Neuronal stem cell (in vitro differentiated cells): ENCODE measurements at regions not wholly inside any gene's neighbourhood (a gene's known extent, or its start where the extent isn't known, plus 50 kb on each side); places are given as distances from the start of the nearest gene placed in this dataset.

Experiments used
- DNase-seq: peaks from one replicate; pipeline ENCODE4 v3.0.0-alpha.2; 2013; ENCODE audit warnings: low spot score
- H2AFZ ChIP-seq: one replicate; pipeline ENCODE4 v1.6.1; 2013; ENCODE audit warnings: mild to moderate bottlenecking, low read length, inconsistent platforms
- H2AK5ac ChIP-seq: 2 replicates; pipeline ENCODE4 v1.6.1; 2013; ENCODE audit warnings: low read depth, mild to moderate bottlenecking, inconsistent platforms, low read length, moderate library complexity, mixed read lengths
- H2BK120ac ChIP-seq: 2 replicates; pipeline ENCODE4 v1.6.1; 2013; ENCODE audit warnings: low read depth, mild to moderate bottlenecking, inconsistent platforms, low read length, moderate library complexity, mixed read lengths
- H2BK12ac ChIP-seq: one replicate; pipeline ENCODE4 v1.6.1; 2013; ENCODE audit warnings: low read length, inconsistent platforms
- H2BK15ac ChIP-seq: 2 replicates; pipeline ENCODE4 v1.6.1; 2013; ENCODE audit warnings: mild to moderate bottlenecking, low read length, inconsistent platforms, mixed read lengths
- H2BK5ac ChIP-seq: one replicate; pipeline ENCODE4 v1.6.1; 2013; ENCODE audit warnings: inconsistent platforms, mild to moderate bottlenecking, low read length, moderate library complexity
- H3K14ac ChIP-seq: one replicate; pipeline ENCODE4 v1.6.1; 2013; ENCODE audit warnings: low read length, inconsistent platforms
- H3K18ac ChIP-seq: 2 replicates; pipeline ENCODE4 v1.6.1; 2013; ENCODE audit warnings: low read length, inconsistent platforms
- H3K23ac ChIP-seq: 2 replicates; pipeline ENCODE4 v1.6.1; 2013; ENCODE audit warnings: low read depth, mild to moderate bottlenecking, mixed read lengths, low read length, inconsistent platforms; ENCODE audit not compliant: poor library complexity
- H3K27ac ChIP-seq: replicated peaks from 3 replicates; pipeline ENCODE4 v1.5.1; 2013; ENCODE audit warnings: low read length, inconsistent platforms
- H3K27me3 ChIP-seq, 3 experiments: 2 replicates each; pipeline ENCODE4 v1.6.1; 2013; ENCODE audit warnings: low read length in 3 of 3, mild to moderate bottlenecking in 2 of 3, inconsistent platforms in 1 of 3, low read depth in 1 of 3, mixed read lengths in 1 of 3, moderate library complexity in 1 of 3; ENCODE audit not compliant: control insufficient read depth in 3 of 3, insufficient read depth in 3 of 3
- H3K36me3 ChIP-seq, 2 donors: replicated peaks in 1 of 2; 2 replicates each; pipeline ENCODE4 v1.6.1; 2013; ENCODE audit warnings: low read length in 2 of 2; ENCODE audit not compliant: control insufficient read depth in 2 of 2, insufficient read depth in 2 of 2
- H3K4ac ChIP-seq: 2 replicates; pipeline ENCODE4 v1.6.1; 2013; ENCODE audit warnings: inconsistent platforms, mild to moderate bottlenecking, low read length, moderate library complexity
- H3K4me1 ChIP-seq, 2 donors: 1 replicate in 1 of 2; 2 replicates in 1 of 2; pipeline ENCODE4 v1.6.1; 2013; ENCODE audit warnings: low read length in 2 of 2, low read depth in 1 of 2; ENCODE audit not compliant: control insufficient read depth in 2 of 2, insufficient read depth in 1 of 2
- H3K4me2 ChIP-seq: one replicate; pipeline ENCODE4 v1.6.1; 2013; ENCODE audit warnings: mild to moderate bottlenecking, low read length, inconsistent platforms; ENCODE audit not compliant: insufficient read depth, poor library complexity, severe bottlenecking
- H3K4me3 ChIP-seq, 2 donors: 2 replicates each; pipeline ENCODE4 v1.5.1; 2013; ENCODE audit warnings: low read length in 2 of 2, mild to moderate bottlenecking in 2 of 2, inconsistent platforms in 1 of 2, moderate library complexity in 1 of 2
- H3K79me1 ChIP-seq: one replicate; pipeline ENCODE4 v1.6.1; 2013; ENCODE audit warnings: low read depth, mild to moderate bottlenecking, inconsistent platforms, low read length, moderate library complexity
- H3K9ac ChIP-seq: one replicate; pipeline ENCODE4 v1.6.1; 2013; ENCODE audit warnings: mild to moderate bottlenecking, low read depth, low read length, inconsistent platforms; ENCODE audit not compliant: poor library complexity
- H3K9me3 ChIP-seq, 2 donors: replicated peaks in 1 of 2; 2 replicates each; pipeline versions ENCODE3 to v1.6.1; 2013; ENCODE audit warnings: low read length in 2 of 2, mild to moderate bottlenecking in 2 of 2, inconsistent platforms in 1 of 2, low read depth in 1 of 2, mixed read lengths in 1 of 2, moderate library complexity in 1 of 2; ENCODE audit not compliant: control insufficient read depth in 2 of 2, insufficient read depth in 1 of 2
- H4K8ac ChIP-seq: one replicate; pipeline ENCODE4 v1.6.1; 2013; ENCODE audit warnings: low read depth, mild to moderate bottlenecking, inconsistent platforms, low read length, moderate library complexity
- H4K91ac ChIP-seq: one replicate; pipeline ENCODE4 v1.6.1; 2013; ENCODE audit warnings: low read length, low read depth, mild to moderate bottlenecking, inconsistent platforms; ENCODE audit not compliant: poor library complexity
- WGBS, 2 donors: extraction: QIAGEN DNeasy Blood & Tissue Kit; methylation state at CpG; one replicate each; pipeline ENCODE4 v1.1.7; 2013; ENCODE audit warnings: missing lambda C conversion rate in 2 of 2, mixed read lengths in 1 of 2; ENCODE audit not compliant: insufficient read length in 2 of 2, insufficient replicate concordance in 1 of 2; ENCODE audit errors: extremely low coverage in 2 of 2; 5-methylcytosine and 5-hydroxymethylcytosine counted together

DNA sequence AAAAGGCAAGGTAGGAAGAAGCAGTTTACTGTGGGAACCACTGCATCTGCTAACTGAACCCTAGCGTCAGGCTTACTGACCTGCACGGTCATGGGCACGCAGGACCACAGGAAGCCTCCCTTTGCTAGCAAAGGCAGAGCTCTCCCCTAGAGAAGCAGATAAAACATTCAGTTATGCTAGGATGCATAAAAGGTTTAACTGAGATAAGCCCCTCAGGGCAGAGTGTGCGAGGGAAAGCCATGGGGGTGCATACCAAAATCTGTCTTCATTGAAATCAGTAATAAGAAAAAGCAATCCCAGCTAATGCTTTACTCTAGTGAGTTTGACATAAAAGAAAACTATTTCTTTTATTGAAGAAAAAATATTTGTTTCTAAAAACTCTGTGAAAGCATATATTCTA, 2403.7 kb upstream of the C9orf72 start:
- H2BK15ac ChIP-seq = no peak overlapping the region
- no peak overlapping the region for H3K23ac ChIP-seq
- no peaks in the 10 kb centered on the region for H3K4me1 ChIP-seq
- H3K4me2 ChIP-seq = no peak overlapping the region
- H3K9me3 ChIP-seq = no peaks in the 10 kb centered on the region
- no peak overlapping the region for H2BK5ac ChIP-seq
- no peak overlapping the region for H2AFZ ChIP-seq
- no peak for DNase-seq
- no peak overlapping the region for H3K18ac ChIP-seq
- H3K36me3 ChIP-seq = no peaks in the 10 kb centered on the region
- no peak overlapping the region for H3K9ac ChIP-seq
- no peak overlapping the region for H2BK12ac ChIP-seq
- H4K91ac ChIP-seq = no peak overlapping the region
- H2AK5ac ChIP-seq = no peak overlapping the region
- no peak overlapping the region for H2BK120ac ChIP-seq
- no peak overlapping the region for H3K27ac ChIP-seq
- H3K79me1 ChIP-seq = no peaks in the 10 kb centered on the region
- H3K4me3 ChIP-seq = no peak overlapping the region
- H4K8ac ChIP-seq = no peak overlapping the region
- WGBS, 2 donors = no CpG with 5 or more reads among the region's 4 CpGs
- no peak overlapping the region for H3K14ac ChIP-seq
- no peaks in the 10 kb centered on the region for H3K27me3 ChIP-seq
- no peak overlapping the region for H3K4ac ChIP-seq

DNA sequence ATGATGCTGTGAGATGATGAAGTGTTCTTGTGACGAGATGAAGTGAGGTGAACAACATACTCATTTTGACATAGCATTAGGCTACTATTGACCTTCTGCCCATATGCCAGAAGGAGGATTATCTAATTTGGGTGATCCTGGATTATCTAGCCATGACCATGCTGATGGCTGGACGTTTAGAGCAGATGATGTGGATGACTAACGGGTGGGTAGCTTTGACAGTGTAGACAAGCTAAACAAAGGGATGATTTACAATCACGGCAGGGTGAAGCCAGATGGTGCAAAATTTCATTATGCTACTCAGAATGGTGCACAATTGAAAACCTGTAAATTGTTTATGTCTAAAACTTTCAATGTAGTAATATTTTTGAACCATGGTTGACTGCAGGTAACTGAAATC, 2403.4 kb upstream of the ACO1 start:
- H3K4me3 ChIP-seq = no peak overlapping the region
- H3K9me3 ChIP-seq = no peaks in the 10 kb centered on the region
- H2AK5ac ChIP-seq = no peak overlapping the region
- H4K91ac ChIP-seq = no peak overlapping the region
- H2BK120ac ChIP-seq = no peak overlapping the region
- no peak overlapping the region for H3K18ac ChIP-seq
- H3K27me3 ChIP-seq = no peaks in the 10 kb centered on the region
- no peak overlapping the region for H3K27ac ChIP-seq
- no peak for DNase-seq
- H3K23ac ChIP-seq = no peak overlapping the region
- H3K4me2 ChIP-seq = no peak overlapping the region
- H4K8ac ChIP-seq = no peak overlapping the region
- no peaks in the 10 kb centered on the region for H3K4me1 ChIP-seq
- H2BK15ac ChIP-seq = no peak overlapping the region
- H3K79me1 ChIP-seq = no peaks in the 10 kb centered on the region
- H2AFZ ChIP-seq = no peak overlapping the region
- H3K14ac ChIP-seq = no peak overlapping the region
- H3K4ac ChIP-seq = no peak overlapping the region
- no peak overlapping the region for H2BK5ac ChIP-seq
- H3K9ac ChIP-seq = no peak overlapping the region
- no peaks in the 10 kb centered on the region for H3K36me3 ChIP-seq
- H2BK12ac ChIP-seq = no peak overlapping the region
- no CpG with 5 or more reads among the region's 4 CpGs for WGBS, 2 donors

DNA sequence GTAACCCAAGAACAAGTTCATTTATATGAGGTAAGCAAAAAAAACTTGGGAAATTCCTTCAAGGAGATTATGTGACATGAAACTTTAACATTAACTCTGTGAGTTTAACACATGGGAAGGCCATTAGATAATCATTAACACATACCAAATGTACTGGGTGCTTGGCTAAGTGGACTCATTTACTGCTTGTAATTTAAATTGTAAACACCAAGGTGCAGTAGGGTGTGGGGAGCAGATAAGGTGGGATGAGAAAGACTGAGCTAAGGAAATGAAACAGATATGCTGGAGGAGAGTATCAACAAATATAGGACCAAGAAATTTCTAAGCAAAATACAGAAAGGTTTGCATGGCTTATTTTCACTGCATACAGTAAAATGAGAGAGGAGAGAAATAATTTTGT, 2384.8 kb upstream of the ACO1 start:
- no peak overlapping the region for H2BK120ac ChIP-seq

DNA sequence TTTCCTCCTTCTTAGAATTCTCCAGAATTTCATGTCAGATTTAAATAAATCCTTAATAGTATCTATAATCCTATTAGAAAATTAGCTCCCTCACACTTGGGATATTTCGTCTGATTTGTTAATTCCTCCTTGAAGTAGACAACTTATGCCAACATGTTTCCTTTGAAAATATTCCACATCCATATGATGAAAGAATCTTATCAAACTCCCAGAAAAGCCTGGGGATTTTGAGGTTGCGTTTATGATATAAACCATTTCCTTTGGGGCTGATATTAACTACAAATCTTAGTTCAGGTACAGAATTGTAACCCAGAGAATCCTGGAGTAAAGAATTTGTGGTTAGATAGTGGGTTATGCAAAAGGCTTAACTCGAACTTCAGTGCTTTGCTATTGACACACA, 2373.8 kb upstream of the ACO1 start:
- no CpG with 5 or more reads among the region's 3 CpGs for WGBS, 2 donors
- no peak overlapping the region for H4K91ac ChIP-seq
- no peak overlapping the region for H4K8ac ChIP-seq
- no peak overlapping the region for H3K14ac ChIP-seq
- H2AK5ac ChIP-seq = no peak overlapping the region
- no peak overlapping the region for H2BK5ac ChIP-seq
- H3K18ac ChIP-seq = no peak overlapping the region
- no peak overlapping the region for H3K27ac ChIP-seq
- H2BK12ac ChIP-seq = no peak overlapping the region
- no peak overlapping the region for H2BK120ac ChIP-seq
- no peaks in the 10 kb centered on the region for H3K27me3 ChIP-seq
- no peak overlapping the region for H3K4ac ChIP-seq
- no peaks in the 10 kb centered on the region for H3K36me3 ChIP-seq
- H3K4me3 ChIP-seq = no peak overlapping the region
- H3K23ac ChIP-seq = no peak overlapping the region
- no peak overlapping the region for H3K4me2 ChIP-seq
- no peak overlapping the region for H3K9ac ChIP-seq
- H2BK15ac ChIP-seq = no peak overlapping the region
- H3K4me1 ChIP-seq = no peaks in the 10 kb centered on the region
- H3K79me1 ChIP-seq = no peaks in the 10 kb centered on the region
- no peak for DNase-seq
- no peaks in the 10 kb centered on the region for H3K9me3 ChIP-seq
- H2AFZ ChIP-seq = no peak overlapping the region

More for the DNA sequence above, 2384.8 kb upstream of the ACO1 start:
- Histone ChIP-seq H2AFZ (no peak overlapping the region), H3K36me3 (no peaks in the 10 kb centered on the region), H3K27me3 (no peaks in the 10 kb centered on the region), H3K4me3 (no peak overlapping the region), H3K79me1 (no peaks in the 10 kb centered on the region), H3K4me2 (no peak overlapping the region), H2BK15ac (no peak overlapping the region), H3K27ac (no peak overlapping the region), H2BK5ac (no peak overlapping the region), H3K9me3 (no peaks in the 10 kb centered on the region), H2BK12ac (no peak overlapping the region), H3K14ac (no peak overlapping the region), H4K8ac (no peak overlapping the region), H3K23ac (no peak overlapping the region), H4K91ac (no peak overlapping the region), H2AK5ac (no peak overlapping the region), H3K9ac (no peak overlapping the region), H3K4ac (no peak overlapping the region), H3K4me1 (no peaks in the 10 kb centered on the region), H3K18ac (no peak overlapping the region)
- DNase-seq = no peak
